ENCODE measurements at regions not wholly inside any gene's neighbourhood (a gene's known extent, or its start where the extent isn't known, plus 50 kb on each side); places are given as distances from the start of the nearest gene placed in this dataset.

DNA sequence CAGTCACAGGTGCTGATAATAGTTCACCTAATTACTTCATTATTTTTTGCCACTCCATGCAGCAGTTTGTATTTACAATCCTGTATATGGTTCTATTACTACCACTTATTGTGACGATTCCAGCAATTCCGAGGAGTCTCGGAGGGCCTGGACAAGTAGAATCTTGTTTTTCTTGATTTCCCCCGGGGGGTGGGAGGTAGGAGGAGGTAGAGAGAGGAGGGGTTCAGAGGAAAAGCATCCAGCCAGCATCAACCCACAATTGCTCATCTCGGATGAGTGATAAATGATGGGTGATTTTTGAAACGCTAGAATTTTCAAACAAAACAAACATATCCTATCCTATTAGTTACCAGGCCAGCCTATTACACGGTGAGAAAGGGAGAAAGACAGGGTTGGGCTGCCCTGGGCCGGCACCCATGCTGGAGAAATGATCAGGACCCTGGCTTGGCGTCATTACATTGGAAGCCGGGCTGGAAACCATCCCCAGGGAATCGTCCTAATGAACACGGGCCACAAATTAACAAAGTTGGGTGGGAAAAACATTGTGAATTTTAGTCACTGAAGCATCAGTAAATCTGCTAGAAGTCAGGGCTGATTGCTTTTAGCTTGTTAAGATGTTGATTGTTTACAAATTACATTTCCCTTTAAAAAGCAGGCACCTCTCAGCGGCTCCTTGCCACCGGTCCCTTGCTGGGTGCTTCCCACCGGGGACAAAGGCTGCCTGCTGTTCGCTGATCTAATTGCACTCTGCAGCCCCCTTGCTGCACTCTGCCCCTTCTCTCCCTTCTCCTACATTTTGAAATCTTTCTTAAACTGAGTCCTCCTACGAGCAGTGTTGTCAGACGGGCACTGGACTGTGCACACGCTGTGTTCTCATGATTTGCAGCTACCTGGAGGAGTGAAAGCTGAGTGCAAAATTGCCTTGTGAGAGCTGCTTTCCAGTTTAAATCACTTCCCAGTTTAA, 95.5 kb downstream of the FAM204A start:
- no peak for DNase-seq (ENCODE audit: low read depth in 2 of 2)

DNA sequence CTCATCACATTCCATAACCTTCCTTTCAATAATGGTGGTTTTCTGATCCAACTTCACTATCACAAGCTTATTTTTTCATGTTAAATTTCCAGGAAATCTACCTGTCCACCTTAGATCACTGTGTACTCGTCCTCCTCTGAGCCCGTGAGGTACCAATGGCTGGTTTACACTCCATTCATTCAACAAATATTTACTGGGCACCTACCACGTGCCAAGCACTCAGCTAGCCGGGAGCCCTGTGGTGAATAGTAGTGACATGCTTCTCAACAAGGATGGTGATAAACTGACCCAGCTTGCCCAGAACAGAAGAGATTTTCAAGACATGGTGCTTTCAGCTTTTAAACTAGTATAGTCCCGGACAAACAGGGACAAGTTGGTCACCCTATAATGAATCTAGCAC, 98.2 kb downstream of the FAM204A start:
- no peak for DNase-seq (ENCODE audit: low read depth in 2 of 2)

DNA sequence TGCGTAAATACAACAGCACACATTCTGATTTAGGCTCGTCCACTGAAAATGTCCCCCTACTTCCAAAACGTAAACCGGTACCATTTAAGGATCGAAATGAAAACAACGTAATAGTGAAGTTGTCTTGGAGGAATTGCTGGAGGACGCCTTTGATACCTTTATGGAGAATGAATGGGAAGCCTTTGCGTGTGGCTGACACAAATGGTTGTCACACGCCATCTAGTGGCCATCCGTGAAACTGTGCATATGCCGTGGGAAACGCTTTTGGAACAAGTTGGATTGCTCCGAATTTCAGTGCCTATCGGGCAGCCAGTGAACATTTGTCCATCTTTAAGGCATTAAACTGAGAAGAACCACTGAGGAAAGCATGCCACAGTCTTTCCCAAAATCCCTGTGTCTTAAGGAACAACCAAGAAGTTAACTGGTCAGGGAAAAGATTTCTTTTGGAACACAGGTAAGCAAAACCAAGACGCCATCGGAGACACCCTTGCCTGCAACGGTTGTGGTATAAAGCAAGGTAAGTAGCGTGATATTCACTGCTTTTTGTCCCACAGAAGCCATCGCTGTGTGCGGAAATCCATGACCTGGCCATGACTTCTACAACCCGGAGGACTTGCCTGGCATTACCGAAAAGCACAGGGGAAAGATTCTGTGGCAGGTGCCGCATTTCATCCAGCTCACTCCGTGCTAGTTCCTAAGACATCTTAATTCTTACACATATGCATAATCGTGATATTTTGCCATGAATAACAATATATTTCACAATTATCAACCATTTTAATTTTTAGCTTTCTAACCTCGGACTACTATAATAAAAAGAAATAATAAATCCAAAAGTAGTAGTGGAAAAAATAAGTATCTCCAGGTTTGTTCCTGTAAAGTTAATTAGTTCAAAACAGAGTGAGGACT, 100.6 kb downstream of the FAM204A start:
- DNase-seq (ENCODE audit: low read depth in 2 of 2): peak; percentile 28 to 46

DNA sequence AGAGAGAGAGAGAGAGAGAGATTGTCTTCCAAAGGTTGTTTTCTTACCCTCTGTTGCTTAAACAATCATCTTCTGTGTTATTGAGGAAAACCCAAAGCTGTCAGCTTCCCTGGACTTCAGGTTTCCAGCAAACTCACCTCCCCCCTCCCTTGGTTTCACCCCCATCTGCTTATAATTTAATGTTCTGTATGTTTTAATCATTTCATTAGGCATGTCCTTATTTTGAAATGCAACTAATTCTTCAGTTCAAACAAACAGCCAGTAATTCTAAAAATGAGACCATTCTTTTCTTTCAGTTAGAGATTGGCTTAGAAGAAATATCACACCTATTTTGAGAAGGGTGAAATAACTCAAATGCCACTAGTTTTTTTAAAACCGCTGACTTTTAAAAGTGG, 102.9 kb downstream of the FAM204A start:
- DNase-seq (ENCODE audit: low read depth in 2 of 2): no peak

- DNase-seq (ENCODE audit: low read depth in 2 of 2): no peak
These were observed 103.4 kb downstream of the FAM204A start for GRCh38 chr10:118238573-118239235.

- DNase-seq (ENCODE audit: low read depth in 2 of 2): no peak
These were observed 104.2 kb downstream of the FAM204A start for GRCh38 chr10:118237930-118238329.

- no peak for DNase-seq (ENCODE audit: low read depth in 2 of 2)
These were observed 107.4 kb downstream of the FAM204A start for GRCh38 chr10:118234683-118235082.

DNA sequence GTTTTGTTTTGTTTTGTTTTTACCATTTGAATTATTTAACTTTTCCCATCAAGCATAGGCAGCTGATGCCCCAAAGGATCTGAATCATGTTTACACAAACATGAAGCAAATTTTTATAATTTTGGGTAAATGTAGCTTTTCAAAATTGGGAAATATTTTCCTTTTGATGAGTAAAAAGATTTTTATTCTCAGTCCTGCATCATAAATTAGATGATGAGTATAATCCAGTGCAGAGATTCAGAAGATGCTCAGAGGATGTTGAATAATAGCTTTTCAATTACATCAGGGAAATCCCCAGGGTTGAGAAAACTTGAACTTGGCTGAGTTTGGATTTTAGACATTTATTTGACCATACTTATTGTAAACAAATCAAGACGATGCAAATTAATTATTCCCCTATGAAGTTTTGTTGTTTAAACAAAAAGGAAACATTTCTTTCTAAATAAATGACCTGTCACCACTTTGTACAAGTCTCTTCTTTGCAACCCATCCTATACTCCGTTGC, 121.7 kb downstream of the FAM204A start:
- DNase-seq (ENCODE audit: low read depth in 2 of 2): no peak

- no peak for DNase-seq (ENCODE audit: low read depth in 2 of 2)
These were observed 123.6 kb downstream of the FAM204A start for GRCh38 chr10:118218562-118218961.

DNA sequence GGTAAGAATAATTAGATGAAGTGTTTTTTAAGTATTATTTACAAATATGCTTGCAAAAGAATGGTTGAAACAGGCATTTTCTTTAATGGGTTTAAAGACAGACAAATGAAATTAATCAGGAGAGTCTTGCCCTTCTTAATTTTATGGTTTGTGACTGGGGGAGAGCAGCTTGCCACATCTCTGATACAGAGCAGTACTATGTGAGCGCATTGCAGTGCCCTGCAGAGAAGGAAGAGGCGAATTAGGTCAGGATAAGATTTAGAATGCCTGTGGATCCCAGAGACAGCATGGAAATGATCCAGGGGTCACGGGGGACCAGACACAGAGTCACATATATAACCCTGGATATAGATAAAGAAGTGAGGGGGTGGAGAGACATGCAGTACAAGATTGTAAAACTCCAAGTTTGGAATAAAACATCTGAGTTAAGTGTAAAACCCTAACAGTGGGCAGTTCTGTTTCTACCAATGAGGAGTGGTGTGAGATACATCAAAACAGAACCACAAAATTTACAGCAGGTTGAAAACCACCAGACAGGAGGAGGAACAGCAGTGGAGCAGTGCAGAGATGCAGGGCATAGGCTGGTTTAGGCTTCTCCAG, 125.5 kb downstream of the FAM204A start:
- DNase-seq (ENCODE audit: low read depth in 2 of 2): no peak

GRCh38 chr10:118216020-118216419, 126.1 kb downstream of the FAM204A start:
- DNase-seq (ENCODE audit: low read depth in 2 of 2): no peak

- no peak for DNase-seq (ENCODE audit: low read depth in 2 of 2)
These were observed 127.3 kb downstream of the FAM204A start for GRCh38 chr10:118214776-118215175.

DNA sequence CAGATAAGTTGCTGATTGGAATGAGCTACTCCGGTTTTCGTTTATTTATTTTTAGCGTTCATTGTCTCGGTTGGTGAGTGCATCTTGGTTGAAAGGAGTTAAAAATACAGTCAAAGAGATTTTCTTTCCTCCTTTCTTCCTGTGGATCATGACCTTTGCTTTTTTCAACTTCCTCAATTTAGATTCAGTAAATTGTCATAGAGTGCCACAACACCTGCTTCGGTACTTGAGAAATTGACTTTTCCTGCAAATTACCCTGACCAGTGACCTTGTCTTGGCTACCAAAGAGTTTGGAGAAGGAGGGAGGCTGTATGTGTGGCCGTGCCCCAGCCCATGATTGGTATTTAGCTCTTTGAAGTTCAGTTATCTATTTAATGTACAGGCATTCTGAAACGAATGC, 128.7 kb downstream of the FAM204A start:
- DNase-seq (ENCODE audit: low read depth in 2 of 2): no peak

DNA sequence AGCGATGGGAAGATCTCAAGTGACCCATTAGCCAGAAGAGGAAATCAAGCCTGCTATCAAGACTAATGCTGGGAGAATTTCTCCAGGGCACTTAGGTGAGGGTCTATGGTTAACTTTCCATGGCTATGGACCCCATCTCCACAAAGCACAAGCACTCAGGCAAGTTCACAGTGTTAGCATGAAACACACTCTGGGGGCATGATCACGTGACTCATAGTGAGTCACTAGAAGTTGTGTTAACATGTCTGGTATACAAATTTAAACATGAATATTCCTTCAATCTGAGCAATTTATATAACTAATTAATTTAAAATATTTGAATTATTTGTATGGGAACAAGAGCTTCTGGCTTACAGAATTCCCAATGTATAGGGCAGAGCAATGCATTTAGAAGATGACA, 131.8 kb downstream of the FAM204A start:
- DNase-seq (ENCODE audit: low read depth in 2 of 2): no peak

DNA sequence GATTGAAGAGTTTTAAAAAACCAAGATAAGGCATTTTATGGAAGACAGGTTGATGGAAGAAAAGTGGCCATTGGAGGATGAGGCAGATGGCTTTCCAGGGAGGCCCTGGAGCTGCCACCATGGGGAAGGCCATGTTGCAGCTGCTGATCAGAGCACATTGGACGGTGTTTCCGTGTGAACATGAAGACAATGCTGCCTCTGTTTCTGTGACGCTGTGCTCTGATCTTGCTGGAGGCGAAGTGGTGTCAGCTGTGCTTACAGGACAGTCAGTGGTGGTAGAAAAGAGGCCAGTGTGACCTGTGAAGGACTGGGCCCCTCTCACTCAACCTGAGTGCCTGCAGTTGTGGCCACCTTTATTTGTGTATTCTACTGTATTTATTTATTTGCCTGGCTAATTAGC, 132.9 kb downstream of the FAM204A start:
- no peak for DNase-seq (ENCODE audit: low read depth in 2 of 2)

DNA sequence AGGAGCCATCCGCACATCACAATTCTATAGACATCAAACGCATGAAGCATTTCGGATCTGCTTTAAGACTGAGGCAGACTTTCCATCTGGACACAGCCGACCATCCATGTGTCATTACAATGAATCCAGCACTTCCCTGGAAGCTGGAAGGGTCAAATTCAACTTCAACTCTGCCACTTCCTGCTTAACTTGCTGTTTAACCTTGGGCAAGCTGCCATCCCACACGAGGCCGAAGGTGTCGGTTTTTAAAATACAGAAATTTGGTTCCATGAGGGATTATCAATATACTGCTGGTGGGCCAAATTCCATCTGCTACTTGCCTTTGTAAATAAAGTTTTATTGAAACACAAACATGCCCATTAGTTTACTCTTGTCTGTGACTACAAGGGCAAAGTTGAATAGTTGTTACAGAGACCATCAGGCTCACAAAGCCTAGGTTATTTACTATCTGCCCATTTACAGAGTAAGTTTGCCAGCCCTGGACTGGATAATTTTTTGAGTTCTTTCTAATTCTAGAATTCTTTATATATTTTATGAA, 134.6 kb downstream of the FAM204A start:
- DNase-seq (ENCODE audit: low read depth in 2 of 2): no peak

DNA sequence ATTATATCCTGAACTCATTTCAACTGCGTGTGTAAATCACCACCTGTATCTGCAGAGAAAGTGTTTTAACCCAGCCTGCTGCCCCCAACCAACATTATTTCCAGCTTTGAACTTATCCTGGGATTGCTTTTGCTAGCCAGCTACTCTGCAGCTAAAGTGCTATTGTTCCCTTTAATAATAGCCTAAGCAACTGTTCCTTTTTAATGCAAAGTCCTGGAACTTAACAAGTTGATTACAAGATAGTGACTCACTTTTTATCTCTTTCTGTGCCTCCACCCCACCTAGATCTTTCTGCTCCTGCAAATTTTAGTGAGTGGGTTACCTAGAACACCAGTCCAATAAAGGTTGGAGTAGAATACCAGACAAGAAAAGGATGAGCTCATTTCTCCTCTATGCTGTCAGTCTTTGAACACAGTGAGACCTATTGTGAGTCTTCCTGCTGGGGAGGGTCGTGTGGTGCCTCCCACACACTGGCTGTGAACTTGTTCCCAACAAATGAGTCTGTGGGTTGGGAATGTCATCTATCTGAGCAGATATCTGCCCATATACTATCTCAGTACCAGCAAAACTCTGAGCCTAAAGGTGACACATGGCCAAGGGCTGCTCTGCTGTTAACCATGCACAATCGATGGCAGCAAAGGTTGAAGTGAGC, 137.7 kb downstream of the FAM204A start:
- DNase-seq (ENCODE audit: low read depth in 2 of 2): no peak

GRCh38 chr10:118203461-118203860, 138.7 kb downstream of the FAM204A start:
- no peak for DNase-seq (ENCODE audit: low read depth in 2 of 2)

DNA sequence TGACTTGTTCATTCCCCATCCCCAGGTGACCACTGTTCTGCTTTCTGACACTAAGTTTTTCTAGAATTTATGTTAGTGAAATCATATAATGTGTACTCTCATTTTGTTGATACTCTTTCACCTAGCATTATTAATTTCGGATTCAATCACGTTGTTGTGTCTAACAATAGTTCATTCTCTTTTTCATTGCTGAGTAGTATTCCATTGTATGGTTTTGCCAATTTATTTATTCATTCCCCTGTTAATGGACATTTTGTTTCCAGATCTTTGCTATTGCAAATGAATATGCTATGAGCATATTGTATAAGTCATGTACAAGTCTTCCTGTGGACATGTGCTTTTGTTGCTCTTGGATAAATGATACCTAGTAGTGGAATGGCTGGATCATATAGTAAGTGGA, 146.4 kb downstream of the FAM204A start:
- DNase-seq (ENCODE audit: low read depth in 2 of 2): no peak

- no peak for DNase-seq (ENCODE audit: low read depth in 2 of 2)
These were observed 146.9 kb upstream of the RAB11FIP2 start for GRCh38 chr10:118193642-118194041.

DNA sequence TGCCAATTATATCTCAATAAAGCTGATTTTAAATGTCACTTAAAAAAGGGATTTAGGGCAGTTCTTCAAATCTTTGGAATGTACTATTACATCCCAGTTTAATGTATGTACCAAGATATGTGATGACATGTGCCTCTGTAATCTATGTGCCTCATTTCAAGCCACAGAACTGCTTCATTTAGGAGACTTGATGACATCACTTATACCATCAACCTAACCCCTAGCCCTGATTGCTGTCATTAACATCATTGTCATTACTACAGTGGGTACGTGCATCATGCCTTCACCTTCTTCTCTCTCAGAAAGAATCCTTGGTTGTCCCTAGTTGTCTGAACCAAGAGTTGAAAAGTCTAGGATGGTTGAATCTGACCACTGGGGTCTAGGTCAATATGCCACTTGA, 134.3 kb upstream of the RAB11FIP2 start:
- DNase-seq (ENCODE audit: low read depth in 2 of 2): no peak

All from stimulated activated CD8-positive, alpha-beta memory T cell treated with anti-CD3 and anti-CD28 coated beads, Interleukin-7, amount 100 ng/mL, for 1 hour (primary cell).